Breast epithelium (tissue), 4 donors: ENCODE measurements at regions not wholly inside any gene's neighbourhood (a gene's known extent, or its start where the extent isn't known, plus 50 kb on each side); places are given as distances from the start of the nearest gene placed in this dataset.

ENCODE experiments used
- DNase-seq, 2 donors: peaks; one replicate each; pipeline ENCODE4 v3.0.0-alpha.2; 2019; ENCODE audit warnings: low spot score in 2 of 2
- H3K27ac ChIP-seq, 2 donors: fragments of 200-600 bp; sonication (generic) in 1 of 2; one replicate each; pipeline ENCODE4 v1.5.1; 2016 to 2019; ENCODE audit warnings: mild to moderate bottlenecking in 1 of 2
- H3K27me3 ChIP-seq, 2 donors: fragments of 200-600 bp; sonication (generic) in 1 of 2; one replicate each; pipeline versions ENCODE4 v1.5.1 to v1.6.0; 2017 to 2019; ENCODE audit warnings: control low read depth in 1 of 2, mild to moderate bottlenecking in 1 of 2
- H3K36me3 ChIP-seq: fragments of 200-600 bp; one replicate; pipeline ENCODE4 v1.5.1; 2019
- H3K4me1 ChIP-seq, 2 donors: fragments of 200-600 bp; sonication (generic); one replicate each; pipeline ENCODE4 v1.5.1; 2016 to 2019; ENCODE audit warnings: control low read depth in 1 of 2
- H3K4me3 ChIP-seq, 3 donors: fragments of 200-600 bp; sonication (generic); 1 replicate in 2 of 3; 2 replicates in 1 of 3; pipeline ENCODE4 v1.5.1; 2016 to 2019; ENCODE audit warnings: mild to moderate bottlenecking in 3 of 3, moderate library complexity in 2 of 3
- H3K9me3 ChIP-seq, 2 donors: fragments of 200-600 bp; sonication (generic) in 1 of 2; one replicate each; pipeline ENCODE4 v1.5.1; 2016 to 2019; ENCODE audit warnings: control low read depth in 1 of 2
- CTCF ChIP-seq, 3 donors: fragments of 450-650 bp; IDR thresholded peaks; one replicate each; pipeline ENCODE4 v1.5.1; 2016 to 2017; ENCODE audit warnings: antibody characterized with exemption in 3 of 3, mild to moderate bottlenecking in 3 of 3, moderate library complexity in 3 of 3
- POLR2A ChIP-seq: fragments of 450-650 bp; IDR thresholded peaks from one replicate; pipeline ENCODE4 v1.6.1; 2016; ENCODE audit warnings: antibody characterized with exemption, mild to moderate bottlenecking, moderate library complexity
- POLR2AphosphoS5 ChIP-seq, 3 donors: sonication (generic); formaldehyde crosslinking; IDR thresholded peaks; one replicate each; pipeline ENCODE4 v1.6.1; 2017; ENCODE audit warnings: antibody characterized with exemption in 3 of 3
- intact Hi-C: fragments of 100-400 bp; cut with DNase I; formaldehyde crosslinking; loops from one replicate; pipeline ENCODE4 v1.15.1; 2023; ENCODE audit warnings: low total_unique reads

GRCh38 chr2:122595065-122595464, 839.6 kb downstream of the TSN start:
- no peaks in the 10 kb centered on the region for H3K36me3 ChIP-seq
- no peak for DNase-seq
- H3K9me3 ChIP-seq, result no peaks in the 10 kb centered on the region
- no peak overlapping the region for H3K4me3 ChIP-seq
- no peaks in the 10 kb centered on the region for H3K27me3 ChIP-seq
- no peaks in the 10 kb centered on the region for H3K4me1 ChIP-seq
- TF ChIP-seq POLR2A (no peak), CTCF (IDR thresholded peaks at IDR 0.05) (no peak), POLR2AphosphoS5 (IDR thresholded peaks at IDR 0.05) (no peak)
- no peak overlapping the region for H3K27ac ChIP-seq
- intact Hi-C loops, result no loop called here

- Histone ChIP-seq H3K36me3 (no peaks in the 10 kb centered on the region), H3K4me1 (no peaks in the 10 kb centered on the region), H3K27ac (no peak overlapping the region), H3K4me3 (no peak overlapping the region), H3K27me3 (no peaks in the 10 kb centered on the region), H3K9me3 (no peaks in the 10 kb centered on the region)
- TF ChIP-seq CTCF (IDR thresholded peaks at IDR 0.05), result no peak
- TF ChIP-seq POLR2A, result no peak
- no peak for TF ChIP-seq POLR2AphosphoS5 (IDR thresholded peaks at IDR 0.05)
- DNase-seq, result no peak
- intact Hi-C loops, result no loop called here
Measured at GRCh38 chr2:122596598-122596997, 841.1 kb downstream of the TSN start.

GRCh38 chr2:122598784-122599183, 843.3 kb downstream of the TSN start:
- no peaks in the 10 kb centered on the region for H3K9me3 ChIP-seq
- no peak for DNase-seq
- intact Hi-C loops, result no loop called here
- no peaks in the 10 kb centered on the region for H3K27me3 ChIP-seq
- no peaks in the 10 kb centered on the region for H3K4me1 ChIP-seq
- no peak for TF ChIP-seq CTCF (IDR thresholded peaks at IDR 0.05)
- TF ChIP-seq POLR2A, result no peak
- TF ChIP-seq POLR2AphosphoS5 (IDR thresholded peaks at IDR 0.05), result no peak
- H3K36me3 ChIP-seq, result no peaks in the 10 kb centered on the region
- no peak overlapping the region for H3K4me3 ChIP-seq
- no peak overlapping the region for H3K27ac ChIP-seq

GRCh38 chr2:122610948-122611609, 855.6 kb downstream of the TSN start:
- Histone ChIP-seq H3K9me3 (peaks cover 2 to 5% of the 10 kb centered on the region in 2 donors), H3K36me3 (no peaks in the 10 kb centered on the region), H3K27me3 (no peaks in the 10 kb centered on the region), H3K4me1 (no peaks in the 10 kb centered on the region), H3K4me3 (no peak overlapping the region), H3K27ac (no peak overlapping the region)
- DNase-seq, result no peak
- intact Hi-C loops, result no loop called here
- TF ChIP-seq POLR2AphosphoS5 (IDR thresholded peaks at IDR 0.05) (no peak), CTCF (IDR thresholded peaks at IDR 0.05) (no peak), POLR2A (no peak)

- intact Hi-C loops, result no loop called here
- Histone ChIP-seq H3K4me1 (no peaks in the 10 kb centered on the region), H3K4me3 (no peak overlapping the region), H3K27me3 (no peaks in the 10 kb centered on the region), H3K9me3 (peaks cover 0 to 9% of the 10 kb centered on the region in 2 donors), H3K27ac (no peak overlapping the region), H3K36me3 (no peaks in the 10 kb centered on the region)
- DNase-seq, result no peak
- TF ChIP-seq POLR2A (no peak), CTCF (IDR thresholded peaks at IDR 0.05) (no peak), POLR2AphosphoS5 (IDR thresholded peaks at IDR 0.05) (no peak)
Measured at GRCh38 chr2:122622934-122623333, 867.5 kb downstream of the TSN start.
